T-helper 1 cell treated with Interleukin-12 subunit alpha and Interleukin-12 subunit beta and Interleukin-4 antibody, amounts not matched to agents 30 μg/mL and 1 μg/mL, for 36 hours (primary cell): ENCODE measurements at regions not wholly inside any gene's neighbourhood (a gene's known extent, or its start where the extent isn't known, plus 50 kb on each side); places are given as distances from the start of the nearest gene placed in this dataset.
"Not testable (repeated sequence)": the region's sequence is repeated elsewhere in the genome, so short reads cannot be mapped to it uniquely, and the experiment has no call there.

Experiments used
- H3K27ac Mint-ChIP-seq: one replicate; pipeline ENCODE4 v1.8.0; 2021; ENCODE audit warnings: mild to moderate bottlenecking, mixed read lengths
- H3K27me3 Mint-ChIP-seq: one replicate; pipeline ENCODE4 v1.8.0; 2021; ENCODE audit warnings: low read depth, mixed read lengths
- H3K36me3 Mint-ChIP-seq: one replicate; pipeline ENCODE4 v1.8.0; 2021; ENCODE audit warnings: low read depth, mixed read lengths
- H3K4me1 Mint-ChIP-seq: one replicate; pipeline ENCODE4 v1.8.0; 2021; ENCODE audit warnings: low read depth, mixed read lengths
- H3K4me3 Mint-ChIP-seq: one replicate; pipeline ENCODE4 v1.8.0; 2021; ENCODE audit warnings: mild to moderate bottlenecking, moderate library complexity, mixed read lengths
- H3K9me3 Mint-ChIP-seq: one replicate; pipeline ENCODE4 v1.8.0; 2021; ENCODE audit warnings: mixed read lengths

GRCh38 chr6:140189263-140189662 lies 814.8 kb upstream of the CITED2 start:
- not testable (repeated sequence) for H3K27ac Mint-ChIP-seq, H3K4me1 Mint-ChIP-seq, H3K4me3 Mint-ChIP-seq, H3K36me3 Mint-ChIP-seq, H3K27me3 Mint-ChIP-seq
- H3K9me3 Mint-ChIP-seq = peaks cover 26% of the 10 kb centered on the region

GRCh38 chr6:140185991-140186390 lies 811.5 kb upstream of the CITED2 start:
- no peak overlapping the region for H3K4me3 Mint-ChIP-seq
- no peaks in the 10 kb centered on the region for H3K36me3 Mint-ChIP-seq
- H3K27ac Mint-ChIP-seq = no peak overlapping the region
- H3K4me1 Mint-ChIP-seq = no peaks in the 10 kb centered on the region
- no peaks in the 10 kb centered on the region for H3K27me3 Mint-ChIP-seq
- peaks cover 15% of the 10 kb centered on the region for H3K9me3 Mint-ChIP-seq

- Mint-ChIP-seq H3K27me3 (no peaks in the 10 kb centered on the region), H3K4me1 (no peaks in the 10 kb centered on the region), H3K36me3 (no peaks in the 10 kb centered on the region), H3K4me3 (no peak overlapping the region), H3K9me3 (no peaks in the 10 kb centered on the region), H3K27ac (no peak overlapping the region)
Observed at GRCh38 chr6:140183881-140184280, 809.4 kb upstream of the CITED2 start.

DNA sequence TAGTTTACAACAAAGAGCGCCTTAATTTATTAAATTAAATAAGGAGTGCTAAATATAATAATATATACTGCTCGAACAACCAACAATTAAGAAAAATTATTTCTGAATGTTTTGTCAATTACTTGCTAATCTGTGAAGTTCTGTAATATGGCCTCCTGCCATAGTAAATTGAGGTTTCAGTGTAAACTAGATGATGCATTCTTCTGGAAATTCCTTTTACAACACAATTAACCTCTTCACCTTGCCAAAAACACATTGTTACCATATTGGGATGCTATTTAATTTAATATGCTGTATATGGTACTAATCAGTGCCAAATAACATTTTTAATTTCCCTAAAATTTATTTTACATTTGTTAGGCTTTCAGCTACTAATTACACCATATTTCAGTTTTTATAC lies 808.4 kb upstream of the CITED2 start:
- Mint-ChIP-seq H3K36me3 (no peaks in the 10 kb centered on the region), H3K27ac (no peak overlapping the region), H3K4me3 (no peak overlapping the region), H3K4me1 (no peaks in the 10 kb centered on the region), H3K27me3 (no peaks in the 10 kb centered on the region), H3K9me3 (no peaks in the 10 kb centered on the region)

GRCh38 chr6:140181876-140182275 lies 807.4 kb upstream of the CITED2 start:
- H3K36me3 Mint-ChIP-seq = no peaks in the 10 kb centered on the region
- no peak overlapping the region for H3K27ac Mint-ChIP-seq
- no peak overlapping the region for H3K4me3 Mint-ChIP-seq
- H3K27me3 Mint-ChIP-seq = no peaks in the 10 kb centered on the region
- H3K4me1 Mint-ChIP-seq = no peaks in the 10 kb centered on the region
- H3K9me3 Mint-ChIP-seq = no peaks in the 10 kb centered on the region

DNA sequence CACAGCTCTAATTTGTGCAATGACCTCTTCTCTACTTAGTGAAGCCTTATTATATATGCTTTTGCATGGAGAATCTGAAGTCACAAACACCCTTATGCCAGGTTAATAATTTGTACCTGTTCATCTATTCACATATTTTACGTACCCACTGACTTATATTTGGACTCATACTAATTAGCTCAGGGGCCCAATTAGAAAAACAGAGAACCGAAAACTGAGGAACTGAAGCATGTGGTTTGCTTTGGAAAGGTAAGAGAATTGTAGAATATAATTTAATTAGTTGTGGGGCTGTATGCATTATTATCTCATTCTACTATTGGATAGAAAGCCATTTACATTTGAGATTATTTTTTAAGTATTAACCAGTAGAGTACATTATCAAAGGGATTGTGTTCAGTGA lies 805.9 kb upstream of the CITED2 start:
- Mint-ChIP-seq H3K4me3 (no peak overlapping the region), H3K27ac (no peak overlapping the region), H3K9me3 (no peaks in the 10 kb centered on the region), H3K27me3 (no peaks in the 10 kb centered on the region), H3K4me1 (no peaks in the 10 kb centered on the region), H3K36me3 (no peaks in the 10 kb centered on the region)

DNA sequence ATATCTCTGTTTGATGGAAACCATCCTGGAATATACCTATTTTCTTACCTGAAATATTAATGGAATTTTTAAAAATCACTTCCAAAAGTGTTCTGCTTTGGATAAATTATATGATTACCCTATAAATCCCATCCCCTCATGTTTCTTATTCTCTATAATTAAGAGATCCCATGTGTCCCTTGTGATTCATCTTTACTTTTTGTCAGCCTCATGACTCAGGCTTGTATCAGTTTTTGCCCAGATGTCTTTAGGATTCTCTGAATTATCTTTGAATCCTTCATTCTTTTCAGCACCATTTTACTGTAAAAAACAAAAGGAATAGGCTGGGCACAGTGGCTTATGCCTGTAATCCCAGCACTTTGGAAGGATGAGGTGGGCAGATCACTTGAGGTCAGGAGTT lies 804.5 kb upstream of the CITED2 start:
- Mint-ChIP-seq H3K4me3 (no peak overlapping the region), H3K36me3 (no peaks in the 10 kb centered on the region), H3K27ac (no peak overlapping the region), H3K9me3 (no peaks in the 10 kb centered on the region), H3K27me3 (no peaks in the 10 kb centered on the region), H3K4me1 (no peaks in the 10 kb centered on the region)

DNA sequence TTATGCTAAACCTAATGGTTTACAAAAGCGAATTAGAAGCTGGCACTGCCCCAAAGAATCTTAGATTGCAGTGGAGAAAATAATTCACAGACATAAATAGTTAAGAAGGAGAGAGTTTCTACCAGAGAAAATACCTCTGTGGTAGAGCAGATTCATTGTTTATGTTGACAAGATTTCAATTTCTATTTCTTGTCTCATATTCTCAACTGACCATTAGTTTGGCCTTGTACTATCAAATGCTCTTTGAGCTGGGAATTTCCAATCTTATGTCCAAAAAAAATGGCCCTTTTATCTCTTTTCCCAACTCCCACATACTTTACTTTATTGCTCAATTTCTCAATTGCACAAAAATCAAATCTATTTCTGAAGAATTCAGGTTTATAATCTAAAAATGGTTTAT lies 804.1 kb upstream of the CITED2 start:
- H3K4me1 Mint-ChIP-seq = no peaks in the 10 kb centered on the region
- no peak overlapping the region for H3K27ac Mint-ChIP-seq
- no peaks in the 10 kb centered on the region for H3K9me3 Mint-ChIP-seq
- no peaks in the 10 kb centered on the region for H3K27me3 Mint-ChIP-seq
- H3K4me3 Mint-ChIP-seq = no peak overlapping the region
- no peaks in the 10 kb centered on the region for H3K36me3 Mint-ChIP-seq

DNA sequence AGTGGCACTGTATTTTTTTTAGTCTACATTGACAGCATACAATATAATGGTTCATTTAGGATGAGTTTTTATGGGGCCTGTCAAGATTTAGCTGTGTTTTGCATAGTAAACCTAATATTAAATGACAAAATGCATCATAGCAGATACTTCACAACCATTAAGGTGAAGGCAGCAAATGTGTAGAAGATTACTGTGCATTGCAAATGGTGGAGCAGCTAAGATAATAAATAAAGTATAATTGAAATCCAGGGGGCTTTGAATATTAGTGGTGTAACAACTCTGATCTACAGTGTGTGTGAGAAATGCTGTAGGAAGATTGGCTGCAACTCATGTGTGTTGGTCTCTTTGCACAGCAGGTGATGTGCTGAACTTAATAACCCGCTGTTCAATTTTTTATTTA lies 801.9 kb upstream of the CITED2 start:
- Mint-ChIP-seq H3K9me3 (no peaks in the 10 kb centered on the region), H3K36me3 (no peaks in the 10 kb centered on the region), H3K27ac (no peak overlapping the region), H3K27me3 (no peaks in the 10 kb centered on the region), H3K4me1 (no peaks in the 10 kb centered on the region), H3K4me3 (no peak overlapping the region)

- Mint-ChIP-seq H3K36me3 (no peaks in the 10 kb centered on the region), H3K27ac (no peak overlapping the region), H3K9me3 (no peaks in the 10 kb centered on the region), H3K27me3 (no peaks in the 10 kb centered on the region), H3K4me3 (no peak overlapping the region), H3K4me1 (no peaks in the 10 kb centered on the region)
Observed at GRCh38 chr6:140175486-140175885, 801.0 kb upstream of the CITED2 start.

GRCh38 chr6:140174524-140174923 lies 800.1 kb upstream of the CITED2 start:
- Mint-ChIP-seq H3K9me3 (no peaks in the 10 kb centered on the region), H3K27ac (no peak overlapping the region), H3K36me3 (no peaks in the 10 kb centered on the region), H3K4me3 (no peak overlapping the region), H3K4me1 (no peaks in the 10 kb centered on the region), H3K27me3 (no peaks in the 10 kb centered on the region)

DNA sequence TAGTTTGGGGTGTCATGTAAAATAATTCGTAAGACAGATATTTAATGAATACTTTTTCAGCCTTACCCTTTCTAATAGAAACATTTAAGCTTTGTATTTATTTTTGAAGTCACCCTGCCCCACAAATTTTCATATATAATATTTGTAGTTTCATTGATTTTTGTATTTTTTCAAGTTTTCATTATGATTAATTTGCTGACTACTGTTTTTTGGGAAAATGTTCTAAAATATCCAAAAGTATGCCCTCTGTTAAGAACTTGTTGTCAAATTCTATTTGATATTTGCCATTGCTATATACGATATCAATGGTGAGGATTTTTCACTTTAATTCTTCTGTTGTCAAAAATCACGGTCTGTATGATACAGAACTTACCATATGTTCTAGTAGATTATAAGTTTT lies 793.9 kb upstream of the CITED2 start:
- H3K4me1 Mint-ChIP-seq = no peaks in the 10 kb centered on the region
- no peaks in the 10 kb centered on the region for H3K36me3 Mint-ChIP-seq
- no peaks in the 10 kb centered on the region for H3K9me3 Mint-ChIP-seq
- H3K27ac Mint-ChIP-seq = no peak overlapping the region
- no peak overlapping the region for H3K4me3 Mint-ChIP-seq
- H3K27me3 Mint-ChIP-seq = no peaks in the 10 kb centered on the region

DNA sequence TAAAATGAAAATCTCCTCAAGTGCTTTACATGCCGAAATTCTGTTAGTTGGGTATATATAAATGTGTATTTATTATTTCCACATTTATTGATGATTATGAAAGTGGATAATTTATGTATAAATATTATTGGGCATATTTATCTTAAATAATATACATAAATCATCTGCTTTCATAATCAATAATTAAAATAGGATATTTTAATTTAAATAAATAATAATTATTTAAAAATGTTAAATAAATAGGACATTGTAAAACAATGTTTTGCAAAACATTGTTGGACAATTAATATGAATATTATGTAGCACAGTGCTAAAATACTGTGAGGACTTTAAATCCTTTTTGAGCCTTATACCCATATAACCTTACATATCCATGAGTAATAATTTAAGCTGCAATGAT lies 786.5 kb upstream of the CITED2 start:
- no peaks in the 10 kb centered on the region for H3K4me1 Mint-ChIP-seq
- H3K4me3 Mint-ChIP-seq = no peak overlapping the region
- no peak overlapping the region for H3K27ac Mint-ChIP-seq
- H3K36me3 Mint-ChIP-seq = no peaks in the 10 kb centered on the region
- H3K27me3 Mint-ChIP-seq = no peaks in the 10 kb centered on the region
- no peaks in the 10 kb centered on the region for H3K9me3 Mint-ChIP-seq

- no peaks in the 10 kb centered on the region for H3K36me3 Mint-ChIP-seq
- no peaks in the 10 kb centered on the region for H3K4me1 Mint-ChIP-seq
- no peak overlapping the region for H3K27ac Mint-ChIP-seq
- no peaks in the 10 kb centered on the region for H3K9me3 Mint-ChIP-seq
- H3K4me3 Mint-ChIP-seq = no peak overlapping the region
- no peaks in the 10 kb centered on the region for H3K27me3 Mint-ChIP-seq
Observed at GRCh38 chr6:140160494-140160893, 786.0 kb upstream of the CITED2 start.

- Mint-ChIP-seq H3K9me3 (no peaks in the 10 kb centered on the region), H3K4me1 (no peaks in the 10 kb centered on the region), H3K4me3 (no peak overlapping the region), H3K27ac (no peak overlapping the region), H3K27me3 (no peaks in the 10 kb centered on the region), H3K36me3 (no peaks in the 10 kb centered on the region)
Observed at GRCh38 chr6:140156131-140156530, 781.7 kb upstream of the CITED2 start.

- Mint-ChIP-seq H3K36me3 (no peaks in the 10 kb centered on the region), H3K9me3 (no peaks in the 10 kb centered on the region), H3K4me3 (no peak overlapping the region), H3K27me3 (no peaks in the 10 kb centered on the region), H3K4me1 (no peaks in the 10 kb centered on the region), H3K27ac (no peak overlapping the region)
Observed at GRCh38 chr6:140155451-140156126, 781.1 kb upstream of the CITED2 start.
